Adrenal gland (tissue), 5 donors: ENCODE measurements at regions not wholly inside any gene's neighbourhood (a gene's known extent, or its start where the extent isn't known, plus 50 kb on each side); places are given as distances from the start of the nearest gene placed in this dataset.

Experiments
- CTCF ChIP-seq, 6 experiments: fragments of 450-650 bp in 4 of 6; fragments of 200-600 bp in 2 of 6; sonication (generic) in 1 of 6; IDR thresholded peaks; 1 replicate in 5 of 6; 2 replicates in 1 of 6; pipeline versions ENCODE4 v1.5.1 to v1.8.0; 2016 to 2021; ENCODE audit warnings: antibody characterized with exemption in 6 of 6, mild to moderate bottlenecking in 2 of 6, moderate library complexity in 1 of 6
- POLR2A ChIP-seq, 2 donors: fragments of 450-650 bp; IDR thresholded peaks; one replicate each; pipeline ENCODE4 v1.6.1; 2017; ENCODE audit warnings: antibody characterized with exemption in 2 of 2, mild to moderate bottlenecking in 2 of 2, moderate library complexity in 1 of 2
- donor health status: DM: no; HTN: no; CAD: no.

DNA sequence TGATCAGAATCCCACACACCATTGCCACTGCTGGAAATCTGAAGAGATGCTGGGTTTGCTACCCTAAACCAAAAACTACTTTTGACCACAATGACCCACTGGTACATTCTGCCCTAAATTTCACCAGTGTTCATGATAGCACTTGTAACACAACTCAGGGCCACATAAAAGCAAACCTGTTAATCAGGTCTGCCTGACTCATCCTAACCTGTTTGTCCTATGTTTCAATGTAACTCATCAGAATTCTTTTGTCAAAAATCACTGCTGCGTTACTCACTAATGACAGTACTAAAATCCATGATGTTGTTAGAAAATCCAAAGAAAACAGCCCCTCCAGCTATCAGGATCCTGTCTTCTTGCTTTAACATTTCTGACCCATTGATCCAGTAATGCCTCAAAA, 55.6 kb upstream of the XCR1 start:
- TF ChIP-seq POLR2A (IDR thresholded peaks at IDR 0.05) (no peak), CTCF (IDR thresholded peaks at IDR 0.05) (no peak)
